HG02981 (cell line): ENCODE measurements at regions not wholly inside any gene's neighbourhood (a gene's known extent, or its start where the extent isn't known, plus 50 kb on each side); places are given as distances from the start of the nearest gene placed in this dataset.

Source experiments
- ATAC-seq: cut with Tn5 transposase; IDR thresholded peaks from one replicate; pipeline ENCODE4 v1.9.1; 2021; ENCODE audit warnings: mild to moderate bottlenecking, moderate library complexity; ENCODE audit not compliant: unreplicated experiment

GRCh38 chrX:4373791-4374190, 660.3 kb upstream of the PRKX start:
- no peak for ATAC-seq

GRCh38 chrX:4358577-4358976, 645.1 kb upstream of the PRKX start:
- ATAC-seq: no peak

- ATAC-seq: no peak
Observed at GRCh38 chrX:4322916-4323315, 609.5 kb upstream of the PRKX start.

GRCh38 chrX:4320436-4320947, 607.0 kb upstream of the PRKX start:
- no peak for ATAC-seq

GRCh38 chrX:4315891-4316290, 602.4 kb upstream of the PRKX start:
- ATAC-seq: no peak

- ATAC-seq: no peak
Observed at GRCh38 chrX:4314586-4314985, 601.1 kb upstream of the PRKX start.

GRCh38 chrX:4277122-4277521, 563.7 kb upstream of the PRKX start:
- ATAC-seq: no peak

GRCh38 chrX:4268676-4269075, 555.2 kb upstream of the PRKX start:
- no peak for ATAC-seq

GRCh38 chrX:4265036-4265435, 551.6 kb upstream of the PRKX start:
- no peak for ATAC-seq

GRCh38 chrX:4263030-4263803, 549.8 kb upstream of the PRKX start:
- ATAC-seq: no peak

GRCh38 chrX:4253092-4253491, 539.6 kb upstream of the PRKX start:
- ATAC-seq: no peak

GRCh38 chrX:4249401-4249800, 536.0 kb upstream of the PRKX start:
- ATAC-seq: no peak

- no peak for ATAC-seq
Observed at GRCh38 chrX:4243759-4244158, 530.3 kb upstream of the PRKX start.

- no peak for ATAC-seq
Observed at GRCh38 chrX:4240541-4241194, 527.2 kb upstream of the PRKX start.

GRCh38 chrX:4239650-4240540, 526.4 kb upstream of the PRKX start:
- no peak for ATAC-seq

GRCh38 chrX:4238916-4239315, 525.5 kb upstream of the PRKX start:
- no peak for ATAC-seq

GRCh38 chrX:4225086-4225485, 511.6 kb upstream of the PRKX start:
- ATAC-seq: no peak

GRCh38 chrX:4206941-4207340, 493.5 kb upstream of the PRKX start:
- ATAC-seq: no peak

GRCh38 chrX:4197971-4198370, 484.5 kb upstream of the PRKX start:
- no peak for ATAC-seq

GRCh38 chrX:4193500-4194155, 480.2 kb upstream of the PRKX start:
- ATAC-seq: no peak

GRCh38 chrX:4186331-4186730, 472.9 kb upstream of the PRKX start:
- no peak for ATAC-seq
